Gastrocnemius medialis (tissue), 4 donors: ENCODE measurements at regions not wholly inside any gene's neighbourhood (a gene's known extent, or its start where the extent isn't known, plus 50 kb on each side); places are given as distances from the start of the nearest gene placed in this dataset.
"Not testable (repeated sequence)": the region's sequence is repeated elsewhere in the genome, so short reads cannot be mapped to it uniquely, and the experiment has no call there.

ENCODE experiments used
- ATAC-seq, 2 donors: fragments of 150-250 bp; one replicate each; pipeline ENCODE4 v1.9.1; 2016
- DNase-seq, 2 donors: peaks; one replicate each; pipeline ENCODE4 v3.0.0-alpha.2; 2019
- H3K27ac ChIP-seq, 4 donors: fragments of 200-600 bp; sonication (generic); 1 replicate in 1 of 4; 2 replicates in 3 of 4; pipeline ENCODE4 v1.5.1; 2016 to 2018; ENCODE audit warnings: mild to moderate bottlenecking in 2 of 4, moderate library complexity in 1 of 4
- H3K27me3 ChIP-seq, 3 donors: fragments of 200-600 bp; sonication (generic) in 2 of 3; 1 replicate in 1 of 3; 2 replicates in 2 of 3; pipeline versions ENCODE4 v1.5.1 to v1.6.0; 2016 to 2019; ENCODE audit warnings: mild to moderate bottlenecking in 1 of 3, moderate library complexity in 1 of 3
- H3K36me3 ChIP-seq, 2 donors: fragments of 200-600 bp; sonication (generic) in 1 of 2; one replicate each; pipeline ENCODE4 v1.5.1; 2017 to 2018
- H3K4me1 ChIP-seq, 2 donors: fragments of 200-600 bp; sonication (generic) in 1 of 2; one replicate each; pipeline ENCODE4 v1.5.1; 2016 to 2017; ENCODE audit warnings: mild to moderate bottlenecking in 2 of 2
- H3K4me3 ChIP-seq, 4 donors: fragments of 200-600 bp; sonication (generic) in 3 of 4; 1 replicate in 1 of 4; 2 replicates in 3 of 4; pipeline ENCODE4 v1.5.1; 2016 to 2019; ENCODE audit warnings: mild to moderate bottlenecking in 2 of 4
- H3K9me3 ChIP-seq, 3 donors: fragments of 200-600 bp; sonication (generic) in 2 of 3; 1 replicate in 1 of 3; 2 replicates in 2 of 3; pipeline ENCODE4 v1.5.1; 2016 to 2019
- CTCF ChIP-seq, 5 experiments: fragments of 450-650 bp in 3 of 5; fragments of 200-600 bp in 2 of 5; sonication (generic) in 2 of 5; IDR thresholded peaks in 4 of 5; conservative IDR thresholded peaks in 1 of 5; 1 replicate in 4 of 5; 2 replicates in 1 of 5; pipeline ENCODE4 v1.5.1; 2016 to 2019; ENCODE audit warnings: antibody characterized with exemption in 5 of 5, mild to moderate bottlenecking in 3 of 5, moderate library complexity in 3 of 5
- POLR2A ChIP-seq, 2 donors: fragments of 450-650 bp; IDR thresholded peaks; one replicate each; pipeline ENCODE4 v1.6.1; 2017; ENCODE audit warnings: antibody characterized with exemption in 2 of 2, mild to moderate bottlenecking in 2 of 2, moderate library complexity in 2 of 2
- in situ Hi-C, 4 donors: fragments of 200-750 bp; cut with MboI; loops; one replicate each; pipeline versions ENCODE4 v1.15.0 to v1.8.0; 2017; ENCODE audit warnings: low sequenced_read_pairs in 4 of 4
- intact Hi-C: fragments of 100-400 bp; cut with DNase I; formaldehyde crosslinking; loops from one replicate; pipeline ENCODE4 v1.15.1; 2023; ENCODE audit warnings: low total_unique reads

GRCh38 chr13:80680786-80681366, 339.9 kb upstream of the SPRY2 start:
- ATAC-seq (no peak), DNase-seq (no peak)
- no peak overlapping the region for H3K4me3 ChIP-seq
- TF ChIP-seq POLR2A (IDR thresholded peaks at IDR 0.05) (no peak), CTCF (IDR thresholded peaks at IDR 0.05 in 4 of 5, conservative IDR thresholded peaks at IDR 0.05 in 1 of 5) (no peak)
- no peak overlapping the region for H3K27ac ChIP-seq
- in situ Hi-C loops: no loop called here
- H3K4me1 ChIP-seq: no peaks in the 10 kb centered on the region
- intact Hi-C loops: no loop called here
- H3K36me3 ChIP-seq: no peaks in the 10 kb centered on the region
- H3K27me3 ChIP-seq: no peaks in the 10 kb centered on the region
- H3K9me3 ChIP-seq: no peaks in the 10 kb centered on the region

GRCh38 chr13:80679423-80679822, 338.5 kb upstream of the SPRY2 start:
- Histone ChIP-seq H3K4me1 (no peaks in the 10 kb centered on the region), H3K4me3 (no peak overlapping the region), H3K27me3 (no peaks in the 10 kb centered on the region), H3K27ac (no peak overlapping the region), H3K9me3 (no peaks in the 10 kb centered on the region), H3K36me3 (no peaks in the 10 kb centered on the region)
- TF ChIP-seq CTCF (IDR thresholded peaks at IDR 0.05 in 4 of 5, conservative IDR thresholded peaks at IDR 0.05 in 1 of 5) (no peak), POLR2A (IDR thresholded peaks at IDR 0.05) (no peak)
- no peak for ATAC-seq
- intact Hi-C loops (no loop called here), in situ Hi-C loops (no loop called here)
- DNase-seq: no peak

- no peak for ATAC-seq
- in situ Hi-C loops: no loop called here
- intact Hi-C loops: no loop called here
- no peaks in the 10 kb centered on the region for H3K4me1 ChIP-seq
- no peak overlapping the region for H3K4me3 ChIP-seq
- H3K36me3 ChIP-seq: no peaks in the 10 kb centered on the region
- no peak for DNase-seq
- no peak overlapping the region for H3K27ac ChIP-seq
- H3K9me3 ChIP-seq: no peaks in the 10 kb centered on the region
- H3K27me3 ChIP-seq: no peaks in the 10 kb centered on the region
- TF ChIP-seq POLR2A (IDR thresholded peaks at IDR 0.05) (no peak), CTCF (IDR thresholded peaks at IDR 0.05 in 4 of 5, conservative IDR thresholded peaks at IDR 0.05 in 1 of 5) (no peak)
Observed at GRCh38 chr13:80677227-80677626, 336.3 kb upstream of the SPRY2 start.

GRCh38 chr13:80675442-80675841, 334.5 kb upstream of the SPRY2 start:
- H3K9me3 ChIP-seq, in situ Hi-C loops: not testable (repeated sequence)

GRCh38 chr13:80671773-80672172, 330.8 kb upstream of the SPRY2 start:
- Histone ChIP-seq H3K4me3 (no peak overlapping the region), H3K27ac (no peak overlapping the region), H3K27me3 (no peaks in the 10 kb centered on the region), H3K4me1 (no peaks in the 10 kb centered on the region), H3K9me3 (no peaks in the 10 kb centered on the region), H3K36me3 (no peaks in the 10 kb centered on the region)
- intact Hi-C loops: no loop called here
- DNase-seq (no peak), ATAC-seq (no peak)
- in situ Hi-C loops: no loop called here
- TF ChIP-seq CTCF (IDR thresholded peaks at IDR 0.05 in 4 of 5, conservative IDR thresholded peaks at IDR 0.05 in 1 of 5): no peak
- no peak for TF ChIP-seq POLR2A (IDR thresholded peaks at IDR 0.05)

More at GRCh38 chr13:80675442-80675841, 334.5 kb upstream of the SPRY2 start:
- H3K27me3 ChIP-seq, H3K4me3 ChIP-seq, intact Hi-C loops, H3K27ac ChIP-seq, H3K36me3 ChIP-seq, H3K4me1 ChIP-seq, ATAC-seq, DNase-seq: not testable (repeated sequence)
